ENCODE measurements at regions not wholly inside any gene's neighbourhood (a gene's known extent, or its start where the extent isn't known, plus 50 kb on each side); places are given as distances from the start of the nearest gene placed in this dataset.
"Not testable (repeated sequence)": the region's sequence is repeated elsewhere in the genome, so short reads cannot be mapped to it uniquely, and the experiment has no call there.

- DNase-seq, result no peak
Measured at GRCh38 chr15:81813215-81813614, 232.6 kb downstream of the MEX3B start.

- no peak for DNase-seq
Measured at GRCh38 chr15:81812456-81812855, 233.4 kb downstream of the MEX3B start.

GRCh38 chr15:81811736-81812135, 234.1 kb downstream of the MEX3B start:
- no peak for DNase-seq

- DNase-seq, result peak; percentile 69
Measured at GRCh38 chr15:81809543-81809942, 236.3 kb downstream of the MEX3B start.

GRCh38 chr15:81807806-81808205, 238.0 kb downstream of the MEX3B start:
- DNase-seq, result no peak

GRCh38 chr15:81807186-81807585, 238.6 kb downstream of the MEX3B start:
- DNase-seq, result no peak

- DNase-seq, result no peak
Measured at GRCh38 chr15:81795899-81796298, 249.9 kb downstream of the MEX3B start.

- no peak for DNase-seq
Measured at GRCh38 chr15:81792646-81793045, 253.2 kb downstream of the MEX3B start.

GRCh38 chr15:81791322-81791721, 254.5 kb downstream of the MEX3B start:
- DNase-seq, result not testable (repeated sequence)

GRCh38 chr15:81789403-81789802, 256.4 kb downstream of the MEX3B start:
- DNase-seq, result no peak

GRCh38 chr15:81786776-81787175, 259.0 kb downstream of the MEX3B start:
- no peak for DNase-seq

GRCh38 chr15:81785679-81786078, 260.1 kb downstream of the MEX3B start:
- DNase-seq, result no peak

- DNase-seq, result no peak
Measured at GRCh38 chr15:81785181-81785580, 260.6 kb downstream of the MEX3B start.

GRCh38 chr15:81784751-81785150, 261.1 kb downstream of the MEX3B start:
- DNase-seq, result no peak

- no peak for DNase-seq
Measured at GRCh38 chr15:81783586-81783985, 262.2 kb downstream of the MEX3B start.

- DNase-seq, result no peak
Measured at GRCh38 chr15:81783076-81783475, 262.7 kb downstream of the MEX3B start.

- peak; percentile 73 for DNase-seq
Measured at GRCh38 chr15:81781395-81781794, 264.4 kb downstream of the MEX3B start.

GRCh38 chr15:81780966-81781365, 264.9 kb downstream of the MEX3B start:
- no peak for DNase-seq

- DNase-seq, result no peak
Measured at GRCh38 chr15:81779181-81779580, 266.6 kb downstream of the MEX3B start.

GRCh38 chr15:81777546-81777945, 268.3 kb downstream of the MEX3B start:
- no peak for DNase-seq

GRCh38 chr15:81776976-81777375, 268.8 kb downstream of the MEX3B start:
- no peak for DNase-seq

- not testable (repeated sequence) for DNase-seq
Measured at GRCh38 chr15:81775779-81776178, 270.0 kb downstream of the MEX3B start.

GRCh38 chr15:81774309-81774708, 271.5 kb downstream of the MEX3B start:
- no peak for DNase-seq

GRCh38 chr15:81768773-81769172, 277.0 kb downstream of the MEX3B start:
- no peak for DNase-seq

GRCh38 chr15:81766829-81767475, 278.9 kb downstream of the MEX3B start:
- no peak for DNase-seq
